ENCODE measurements at regions not wholly inside any gene's neighbourhood (a gene's known extent, or its start where the extent isn't known, plus 50 kb on each side); places are given as distances from the start of the nearest gene placed in this dataset.

GRCh38 chr13:44022196-44022595 is 142.5 kb downstream of the LACC1 start:
- no peak for DNase-seq (ENCODE audit: low spot score)

- no peak for DNase-seq (ENCODE audit: low spot score)
These were observed 144.6 kb downstream of the LACC1 start for GRCh38 chr13:44024167-44024845.

- no peak for DNase-seq (ENCODE audit: low spot score)
These were observed 145.1 kb downstream of the LACC1 start for GRCh38 chr13:44024846-44025195.

- DNase-seq (ENCODE audit: low spot score): no peak
These were observed 146.5 kb downstream of the LACC1 start for GRCh38 chr13:44026194-44026593.

GRCh38 chr13:44028734-44029133 is 149.0 kb downstream of the LACC1 start:
- no peak for DNase-seq (ENCODE audit: low spot score)

GRCh38 chr13:44030615-44031014 is 150.9 kb downstream of the LACC1 start:
- no peak for DNase-seq (ENCODE audit: low spot score)

- no peak for DNase-seq (ENCODE audit: low spot score)
These were observed 151.9 kb downstream of the LACC1 start for GRCh38 chr13:44031555-44031954.

GRCh38 chr13:44032802-44033201 is 153.1 kb downstream of the LACC1 start:
- DNase-seq (ENCODE audit: low spot score): no peak

GRCh38 chr13:44035400-44035799 is 155.7 kb downstream of the LACC1 start:
- no peak for DNase-seq (ENCODE audit: low spot score)

- DNase-seq (ENCODE audit: low spot score): no peak
These were observed 160.5 kb downstream of the LACC1 start for GRCh38 chr13:44040070-44040817.

GRCh38 chr13:44040818-44041100 is 161.1 kb downstream of the LACC1 start:
- no peak for DNase-seq (ENCODE audit: low spot score)

GRCh38 chr13:44044547-44045179 is 165.0 kb downstream of the LACC1 start:
- no peak for DNase-seq (ENCODE audit: low spot score)

- no peak for DNase-seq (ENCODE audit: low spot score)
These were observed 165.5 kb downstream of the LACC1 start for GRCh38 chr13:44045180-44045562.

GRCh38 chr13:44046428-44046827 is 166.7 kb downstream of the LACC1 start:
- DNase-seq (ENCODE audit: low spot score): no peak

GRCh38 chr13:44048326-44048725 is 168.6 kb downstream of the LACC1 start:
- DNase-seq (ENCODE audit: low spot score): peak; percentile 50

GRCh38 chr13:44049081-44049945 is 169.6 kb downstream of the LACC1 start:
- no peak for DNase-seq (ENCODE audit: low spot score)

GRCh38 chr13:44050450-44051063 is 170.9 kb downstream of the LACC1 start:
- DNase-seq (ENCODE audit: low spot score): peak; percentile 59

GRCh38 chr13:44051405-44051804 is 171.7 kb downstream of the LACC1 start:
- DNase-seq (ENCODE audit: low spot score): no peak

- DNase-seq (ENCODE audit: low spot score): no peak
These were observed 172.4 kb downstream of the LACC1 start for GRCh38 chr13:44051918-44052675.

GRCh38 chr13:44052780-44053184 is 173.1 kb downstream of the LACC1 start:
- DNase-seq (ENCODE audit: low spot score): peak; percentile 20

- DNase-seq (ENCODE audit: low spot score): no peak
These were observed 173.5 kb downstream of the LACC1 start for GRCh38 chr13:44053208-44053607.

Data from SW480 (cell line).